ENCODE measurements at regions not wholly inside any gene's neighbourhood (a gene's known extent, or its start where the extent isn't known, plus 50 kb on each side); places are given as distances from the start of the nearest gene placed in this dataset.
A peak's percentile ranks its signal among the peaks of the same experiment; 100 is the strongest.

DNA sequence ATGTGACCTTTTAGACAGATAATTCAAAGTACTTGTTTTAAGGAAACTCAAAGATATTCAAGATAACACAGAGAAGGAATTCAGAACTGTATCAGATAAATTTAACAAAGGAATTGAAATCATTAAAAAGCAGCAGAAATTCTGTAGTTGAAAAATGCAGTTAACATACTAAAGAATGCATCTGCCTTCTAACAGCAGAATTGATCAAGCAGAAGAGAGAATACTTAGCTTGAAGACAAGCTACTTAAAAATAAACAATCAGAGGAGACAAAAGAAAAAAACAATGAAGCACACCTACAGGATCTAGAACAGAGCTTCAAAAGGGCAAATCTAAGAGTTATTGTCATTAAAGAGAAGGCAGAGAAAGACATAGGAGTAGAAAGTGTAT is 123.0 kb upstream of the TET2 start:
- Histone ChIP-seq H3K9me3 (replicated peaks in 1 of 2; ENCODE audit: control insufficient read depth in 1 of 2, insufficient read depth in 1 of 2, low read length in 2 of 2) (peaks cover 0 to 6% of the 10 kb centered on the region in 2 donors), H3K4me1 (ENCODE audit: control insufficient read depth in 1 of 2, insufficient read depth in 2 of 2, low read length in 2 of 2) (peaks cover 14 to 15% of the 10 kb centered on the region in 2 donors), H3K4me3 (replicated peaks in 1 of 3; ENCODE audit: low read depth in 2 of 3, low read length in 3 of 3) (no peak overlapping the region), H3K27ac (ENCODE audit: low read depth in 1 of 2, low read length in 2 of 2) (no peak overlapping the region), H4K20me1 (ENCODE audit: insufficient read depth, low read length) (no peaks in the 10 kb centered on the region), H3K36me3 (replicated peaks in 1 of 2; ENCODE audit: control insufficient read depth in 1 of 2, insufficient read depth in 2 of 2, low read length in 2 of 2) (no peaks in the 10 kb centered on the region), H2AFZ (ENCODE audit: insufficient read depth, low read depth, low read length, poor library complexity, severe bottlenecking) (no peak overlapping the region), H3K9ac (ENCODE audit: insufficient read depth, low read length, poor library complexity, severe bottlenecking) (no peak overlapping the region), H3K4me2 (replicated peaks; ENCODE audit: extremely low read depth, low read length, poor library complexity, severe bottlenecking) (no peak overlapping the region), H3K27me3 (ENCODE audit: control insufficient read depth in 2 of 2, insufficient read depth in 2 of 2, low read length in 2 of 2) (no peaks in the 10 kb centered on the region), H3K79me2 (ENCODE audit: insufficient read depth, low read length) (no peaks in the 10 kb centered on the region)
- peak overlapping the region in 1 of 7 donors; percentile 26 for H3K27ac Mint-ChIP-seq
- H3K4me3 Mint-ChIP-seq, result no peak overlapping the region
- no peak for DNase-seq
- H3K27me3 Mint-ChIP-seq (ENCODE audit: low read depth in 3 of 3), result no peaks in the 10 kb centered on the region
- H3K36me3 Mint-ChIP-seq, result peaks cover 2 to 8% of the 10 kb centered on the region in 2 donors
- H3K4me1 Mint-ChIP-seq, result peaks cover 17% of the 10 kb centered on the region
- H3K9me3 Mint-ChIP-seq, result peaks cover 1 to 29% (median 15%) of the 10 kb centered on the region in 7 donors
- intact Hi-C loops (cut with micrococcal nuclease), result no loop called here
- TF ChIP-seq, protein P1, sequence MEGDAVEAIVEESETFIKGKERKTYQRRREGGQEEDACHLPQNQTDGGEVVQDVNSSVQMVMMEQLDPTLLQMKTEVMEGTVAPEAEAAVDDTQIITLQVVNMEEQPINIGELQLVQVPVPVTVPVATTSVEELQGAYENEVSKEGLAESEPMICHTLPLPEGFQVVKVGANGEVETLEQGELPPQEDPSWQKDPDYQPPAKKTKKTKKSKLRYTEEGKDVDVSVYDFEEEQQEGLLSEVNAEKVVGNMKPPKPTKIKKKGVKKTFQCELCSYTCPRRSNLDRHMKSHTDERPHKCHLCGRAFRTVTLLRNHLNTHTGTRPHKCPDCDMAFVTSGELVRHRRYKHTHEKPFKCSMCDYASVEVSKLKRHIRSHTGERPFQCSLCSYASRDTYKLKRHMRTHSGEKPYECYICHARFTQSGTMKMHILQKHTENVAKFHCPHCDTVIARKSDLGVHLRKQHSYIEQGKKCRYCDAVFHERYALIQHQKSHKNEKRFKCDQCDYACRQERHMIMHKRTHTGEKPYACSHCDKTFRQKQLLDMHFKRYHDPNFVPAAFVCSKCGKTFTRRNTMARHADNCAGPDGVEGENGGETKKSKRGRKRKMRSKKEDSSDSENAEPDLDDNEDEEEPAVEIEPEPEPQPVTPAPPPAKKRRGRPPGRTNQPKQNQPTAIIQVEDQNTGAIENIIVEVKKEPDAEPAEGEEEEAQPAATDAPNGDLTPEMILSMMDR (IDR thresholded peaks at IDR 0.05), result no peak

DNA sequence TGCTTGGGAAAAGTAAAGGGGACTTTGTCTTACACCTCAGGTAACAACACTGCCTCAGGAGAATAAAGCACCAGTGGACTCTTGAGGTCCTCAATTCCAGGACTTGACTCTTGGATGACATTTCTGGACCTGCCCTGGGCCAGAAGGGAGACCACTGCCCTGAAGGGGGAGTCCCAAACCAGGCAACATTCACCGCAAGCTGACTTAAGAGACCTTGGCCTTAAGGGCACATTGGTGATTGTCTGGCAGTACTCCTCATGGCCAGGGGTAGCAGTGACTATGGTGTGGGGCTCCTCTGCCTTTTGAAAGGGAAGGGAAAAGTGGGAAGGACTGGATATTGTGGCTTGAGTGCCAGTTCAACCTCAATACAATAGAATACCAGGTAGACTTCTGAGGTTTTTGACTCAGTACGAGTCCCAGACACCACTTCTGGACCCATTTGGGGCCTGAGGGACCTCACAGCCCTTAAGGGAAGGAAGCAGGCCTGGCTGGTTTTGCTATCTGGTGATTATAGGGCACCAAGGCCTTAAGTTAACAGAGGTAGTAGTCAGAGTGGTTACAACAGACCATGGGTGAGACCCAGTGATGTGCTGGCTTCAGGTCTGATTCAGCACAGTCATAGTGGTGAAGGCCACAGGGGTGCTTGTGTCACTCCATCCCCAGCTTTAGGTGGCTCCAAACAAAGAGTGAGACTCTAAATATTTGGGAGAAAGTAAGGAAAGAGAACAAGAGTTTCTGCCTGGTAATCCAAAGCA is 121.2 kb upstream of the TET2 start:
- no peak overlapping the region for H3K27ac ChIP-seq (ENCODE audit: low read depth in 1 of 2, low read length in 2 of 2)
- peaks cover 5 to 26% (median 13%) of the 10 kb centered on the region in 7 donors for H3K9me3 Mint-ChIP-seq
- intact Hi-C loops (cut with micrococcal nuclease), result no loop called here
- TF ChIP-seq, protein P1 (IDR thresholded peaks at IDR 0.05), result no peak
- H3K4me3 Mint-ChIP-seq, result no peak overlapping the region
- peaks cover 0 to 6% of the 10 kb centered on the region in 2 donors for H3K9me3 ChIP-seq (replicated peaks in 1 of 2; ENCODE audit: control insufficient read depth in 1 of 2, insufficient read depth in 1 of 2, low read length in 2 of 2)
- no peak overlapping the region for H3K9ac ChIP-seq (ENCODE audit: insufficient read depth, low read length, poor library complexity, severe bottlenecking)
- H3K36me3 Mint-ChIP-seq, result peaks cover 0 to 3% of the 10 kb centered on the region in 2 donors
- WGBS (ENCODE audit: insufficient coverage), result 100% methylated on average over 1 of the region's 2 CpGs
- H3K27me3 ChIP-seq (ENCODE audit: control insufficient read depth in 2 of 2, insufficient read depth in 2 of 2, low read length in 2 of 2), result no peaks in the 10 kb centered on the region
- H3K4me1 Mint-ChIP-seq, result peaks cover 17% of the 10 kb centered on the region
- peak in 1 of 3 donors; percentile 6 for DNase-seq
- H3K79me2 ChIP-seq (ENCODE audit: insufficient read depth, low read length), result no peaks in the 10 kb centered on the region
- no peak overlapping the region for H3K4me3 ChIP-seq (replicated peaks in 1 of 3; ENCODE audit: low read depth in 2 of 3, low read length in 3 of 3)
- peaks cover 14 to 15% of the 10 kb centered on the region in 2 donors for H3K4me1 ChIP-seq (ENCODE audit: control insufficient read depth in 1 of 2, insufficient read depth in 2 of 2, low read length in 2 of 2)
- no peaks in the 10 kb centered on the region for H3K36me3 ChIP-seq (replicated peaks in 1 of 2; ENCODE audit: control insufficient read depth in 1 of 2, insufficient read depth in 2 of 2, low read length in 2 of 2)
- no peak overlapping the region for H2AFZ ChIP-seq (ENCODE audit: insufficient read depth, low read depth, low read length, poor library complexity, severe bottlenecking)
- H3K27me3 Mint-ChIP-seq (ENCODE audit: low read depth in 3 of 3), result no peaks in the 10 kb centered on the region
- H4K20me1 ChIP-seq (ENCODE audit: insufficient read depth, low read length), result no peaks in the 10 kb centered on the region
- H3K4me2 ChIP-seq (replicated peaks; ENCODE audit: extremely low read depth, low read length, poor library complexity, severe bottlenecking), result no peak overlapping the region
- H3K27ac Mint-ChIP-seq, result no peak overlapping the region
